Gastroesophageal sphincter (tissue), 4 donors: ENCODE measurements at regions not wholly inside any gene's neighbourhood (a gene's known extent, or its start where the extent isn't known, plus 50 kb on each side); places are given as distances from the start of the nearest gene placed in this dataset.

Experiments
- ATAC-seq: fragments of 150-250 bp; one replicate; pipeline ENCODE4 v1.9.1; 2016; ENCODE audit warnings: mild to moderate bottlenecking, moderate library complexity
- H3K27ac ChIP-seq, 4 donors: fragments of 200-600 bp; sonication (generic) in 3 of 4; 1 replicate in 3 of 4; 2 replicates in 1 of 4; pipeline ENCODE4 v1.5.1; 2016 to 2019
- H3K27me3 ChIP-seq: fragments of 200-600 bp; sonication (generic); one replicate; pipeline ENCODE4 v1.5.1; 2019
- H3K36me3 ChIP-seq, 2 donors: fragments of 200-600 bp; sonication (generic); one replicate each; pipeline ENCODE4 v1.5.1; 2019; ENCODE audit warnings: control low read depth in 1 of 2
- H3K4me1 ChIP-seq, 3 donors: fragments of 200-600 bp; sonication (generic); 1 replicate in 2 of 3; 2 replicates in 1 of 3; pipeline ENCODE4 v1.5.1; 2016 to 2019; ENCODE audit warnings: control low read depth in 2 of 3
- H3K4me3 ChIP-seq, 2 donors: fragments of 200-600 bp; sonication (generic); one replicate each; pipeline ENCODE4 v1.5.1; 2019; ENCODE audit warnings: mild to moderate bottlenecking in 1 of 2, moderate library complexity in 1 of 2
- H3K9me3 ChIP-seq, 3 donors: fragments of 200-600 bp; sonication (generic); one replicate each; pipeline ENCODE4 v1.5.1; 2017 to 2019; ENCODE audit warnings: control low read depth in 2 of 3
- EP300 ChIP-seq: sonication (generic); formaldehyde crosslinking; IDR thresholded peaks from one replicate; pipeline ENCODE4 v1.6.1; 2017; ENCODE audit warnings: antibody characterized with exemption, mild to moderate bottlenecking
- POLR2A ChIP-seq, 2 donors: fragments of 450-650 bp; IDR thresholded peaks; one replicate each; pipeline ENCODE4 v1.6.1; 2017; ENCODE audit warnings: antibody characterized with exemption in 2 of 2, mild to moderate bottlenecking in 2 of 2, moderate library complexity in 1 of 2
- POLR2AphosphoS5 ChIP-seq: sonication (generic); formaldehyde crosslinking; IDR thresholded peaks from one replicate; pipeline ENCODE4 v1.6.1; 2017; ENCODE audit warnings: antibody characterized with exemption
- WGBS, 2 donors: methylation state at CpG; one replicate each; pipeline ENCODE4 v1.1.5; 2018; ENCODE audit warnings: low coverage in 1 of 2; 5-methylcytosine and 5-hydroxymethylcytosine counted together
- TF ChIP-seq, protein P1 (sequence below), 4 experiments: fragments of 200-600 bp in 2 of 4; fragments of 450-650 bp in 2 of 4; sonication (generic) in 1 of 4; IDR thresholded peaks; one replicate each; pipeline ENCODE4 v1.5.1; 2017 to 2019; ENCODE audit warnings: antibody characterized with exemption in 4 of 4, mild to moderate bottlenecking in 2 of 4, moderate library complexity in 2 of 4

DNA sequence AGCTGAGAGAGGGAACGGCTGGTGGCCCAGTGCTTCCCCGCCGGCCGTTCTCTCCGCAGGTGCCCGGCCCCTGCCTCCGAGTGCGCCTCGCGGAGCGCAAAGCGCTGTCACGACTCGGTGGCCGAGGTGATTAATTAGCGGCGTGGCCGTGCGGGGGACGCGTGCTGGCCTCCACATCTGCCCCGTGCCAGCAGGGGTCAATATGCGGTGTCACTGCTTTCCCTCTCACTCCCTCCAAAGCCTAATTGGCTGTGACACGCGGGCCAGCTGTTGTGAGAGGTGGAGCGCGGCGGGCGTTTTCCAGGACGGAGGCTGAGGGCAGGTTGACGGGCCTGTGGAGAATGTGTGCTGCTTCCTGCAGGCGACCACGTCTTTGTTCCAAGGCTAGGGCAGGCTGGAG lies 239.0 kb downstream of the LMX1A start:
- peaks cover 41% of the 10 kb centered on the region for H3K27me3 ChIP-seq
- no peaks in the 10 kb centered on the region for H3K9me3 ChIP-seq
- H3K36me3 ChIP-seq: no peaks in the 10 kb centered on the region
- H3K27ac ChIP-seq: no peak overlapping the region
- H3K4me3 ChIP-seq: no peak overlapping the region
- WGBS, 2 donors: 0 to 10% methylated on average over 2 to 4 of the region's 33 CpGs
- no peaks in the 10 kb centered on the region for H3K4me1 ChIP-seq
- no peak for TF ChIP-seq POLR2A (IDR thresholded peaks at IDR 0.05)
- TF ChIP-seq, protein P1, sequence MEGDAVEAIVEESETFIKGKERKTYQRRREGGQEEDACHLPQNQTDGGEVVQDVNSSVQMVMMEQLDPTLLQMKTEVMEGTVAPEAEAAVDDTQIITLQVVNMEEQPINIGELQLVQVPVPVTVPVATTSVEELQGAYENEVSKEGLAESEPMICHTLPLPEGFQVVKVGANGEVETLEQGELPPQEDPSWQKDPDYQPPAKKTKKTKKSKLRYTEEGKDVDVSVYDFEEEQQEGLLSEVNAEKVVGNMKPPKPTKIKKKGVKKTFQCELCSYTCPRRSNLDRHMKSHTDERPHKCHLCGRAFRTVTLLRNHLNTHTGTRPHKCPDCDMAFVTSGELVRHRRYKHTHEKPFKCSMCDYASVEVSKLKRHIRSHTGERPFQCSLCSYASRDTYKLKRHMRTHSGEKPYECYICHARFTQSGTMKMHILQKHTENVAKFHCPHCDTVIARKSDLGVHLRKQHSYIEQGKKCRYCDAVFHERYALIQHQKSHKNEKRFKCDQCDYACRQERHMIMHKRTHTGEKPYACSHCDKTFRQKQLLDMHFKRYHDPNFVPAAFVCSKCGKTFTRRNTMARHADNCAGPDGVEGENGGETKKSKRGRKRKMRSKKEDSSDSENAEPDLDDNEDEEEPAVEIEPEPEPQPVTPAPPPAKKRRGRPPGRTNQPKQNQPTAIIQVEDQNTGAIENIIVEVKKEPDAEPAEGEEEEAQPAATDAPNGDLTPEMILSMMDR (IDR thresholded peaks at IDR 0.05): no peak
- ATAC-seq: no peak

DNA sequence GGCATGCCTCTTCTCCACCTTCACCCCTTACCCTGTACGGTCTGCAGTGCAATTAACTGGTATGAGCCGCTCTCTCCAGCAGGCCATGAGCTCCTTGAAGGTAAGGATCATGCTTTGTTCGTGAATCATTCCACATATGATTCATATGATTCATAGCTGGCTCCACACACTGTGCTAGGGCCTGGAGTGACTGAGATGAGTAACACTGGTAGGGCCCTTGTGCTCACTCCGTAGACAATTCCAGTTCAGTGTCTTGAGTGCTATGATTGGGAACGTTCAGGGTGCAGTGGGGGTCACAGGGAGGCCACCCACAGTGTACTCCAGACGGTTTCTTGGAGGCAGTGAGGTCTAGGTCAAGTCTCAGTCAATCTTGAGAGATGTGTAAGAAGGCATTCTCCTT lies 239.8 kb downstream of the LMX1A start:
- no peak overlapping the region for H3K4me3 ChIP-seq
- no peaks in the 10 kb centered on the region for H3K9me3 ChIP-seq
- H3K4me1 ChIP-seq: no peaks in the 10 kb centered on the region
- no peak overlapping the region for H3K27ac ChIP-seq
- H3K36me3 ChIP-seq: no peaks in the 10 kb centered on the region
- TF ChIP-seq POLR2AphosphoS5 (no peak), EP300 (no peak), POLR2A (IDR thresholded peaks at IDR 0.05) (no peak)
- TF ChIP-seq, protein P1 (IDR thresholded peaks at IDR 0.05): no peak
- WGBS, 2 donors: 63 to 64% methylated on average over 2 to 5 of the region's 6 CpGs
- ATAC-seq: peak; percentile 5
- H3K27me3 ChIP-seq: peaks cover 45% of the 10 kb centered on the region

DNA sequence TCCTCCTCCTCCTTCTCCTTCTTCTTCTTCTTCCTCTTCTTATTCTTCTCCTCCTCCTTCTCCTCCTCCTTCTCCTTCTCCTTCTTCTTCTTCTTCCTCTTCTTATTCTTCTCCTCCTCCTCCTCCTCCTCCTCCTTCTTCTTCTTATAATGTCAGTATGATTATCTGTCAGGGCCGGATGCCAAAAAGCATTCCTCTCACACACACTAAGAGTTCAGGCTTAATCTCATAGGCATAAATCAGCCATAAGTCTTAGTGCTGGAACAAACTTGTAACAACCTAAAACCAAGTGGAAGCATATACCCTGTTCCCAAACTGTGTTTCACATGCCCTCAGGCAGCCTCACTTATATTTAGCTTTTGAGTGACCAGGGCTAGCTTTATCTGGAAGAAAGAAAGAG lies 240.3 kb downstream of the LMX1A start:
- Histone ChIP-seq H3K27me3 (peaks cover 50% of the 10 kb centered on the region), H3K9me3 (no peaks in the 10 kb centered on the region), H3K27ac (no peak overlapping the region), H3K4me1 (no peaks in the 10 kb centered on the region), H3K36me3 (no peaks in the 10 kb centered on the region), H3K4me3 (no peak overlapping the region)
- ATAC-seq: no peak
- WGBS, 2 donors: 14 to 55% methylated on average over 1 of the region's 1 CpG
- TF ChIP-seq, protein P1 (IDR thresholded peaks at IDR 0.05): no peak
- TF ChIP-seq POLR2A (IDR thresholded peaks at IDR 0.05): no peak
- TF ChIP-seq POLR2AphosphoS5: no peak
- no peak for TF ChIP-seq EP300

DNA sequence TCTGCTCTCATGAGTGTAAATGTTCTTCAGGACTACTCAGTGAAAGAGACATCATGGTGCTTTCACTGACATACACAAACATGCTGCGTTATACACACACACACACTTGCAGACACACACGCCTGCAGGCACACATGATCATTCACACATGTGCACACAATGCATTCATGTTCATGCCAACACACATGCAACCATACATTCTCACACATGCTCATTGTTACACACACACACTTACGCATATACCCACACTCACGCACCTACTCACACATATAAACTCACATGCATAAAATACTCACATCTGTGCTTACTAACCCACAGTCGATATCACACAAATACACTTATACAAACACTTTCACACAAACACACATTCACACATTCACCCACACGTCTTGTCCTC lies 241.6 kb downstream of the LMX1A start:
- Histone ChIP-seq H3K4me1 (no peaks in the 10 kb centered on the region), H3K27ac (no peak overlapping the region), H3K9me3 (no peaks in the 10 kb centered on the region), H3K4me3 (no peak overlapping the region), H3K27me3 (peaks cover 45% of the 10 kb centered on the region), H3K36me3 (no peaks in the 10 kb centered on the region)
- TF ChIP-seq EP300: no peak
- TF ChIP-seq, protein P1 (IDR thresholded peaks at IDR 0.05): no peak
- TF ChIP-seq POLR2A (IDR thresholded peaks at IDR 0.05): no peak
- no peak for TF ChIP-seq POLR2AphosphoS5
- 79 to 81% methylated on average over 5 to 6 of the region's 6 CpGs for WGBS, 2 donors
- ATAC-seq: no peak

DNA sequence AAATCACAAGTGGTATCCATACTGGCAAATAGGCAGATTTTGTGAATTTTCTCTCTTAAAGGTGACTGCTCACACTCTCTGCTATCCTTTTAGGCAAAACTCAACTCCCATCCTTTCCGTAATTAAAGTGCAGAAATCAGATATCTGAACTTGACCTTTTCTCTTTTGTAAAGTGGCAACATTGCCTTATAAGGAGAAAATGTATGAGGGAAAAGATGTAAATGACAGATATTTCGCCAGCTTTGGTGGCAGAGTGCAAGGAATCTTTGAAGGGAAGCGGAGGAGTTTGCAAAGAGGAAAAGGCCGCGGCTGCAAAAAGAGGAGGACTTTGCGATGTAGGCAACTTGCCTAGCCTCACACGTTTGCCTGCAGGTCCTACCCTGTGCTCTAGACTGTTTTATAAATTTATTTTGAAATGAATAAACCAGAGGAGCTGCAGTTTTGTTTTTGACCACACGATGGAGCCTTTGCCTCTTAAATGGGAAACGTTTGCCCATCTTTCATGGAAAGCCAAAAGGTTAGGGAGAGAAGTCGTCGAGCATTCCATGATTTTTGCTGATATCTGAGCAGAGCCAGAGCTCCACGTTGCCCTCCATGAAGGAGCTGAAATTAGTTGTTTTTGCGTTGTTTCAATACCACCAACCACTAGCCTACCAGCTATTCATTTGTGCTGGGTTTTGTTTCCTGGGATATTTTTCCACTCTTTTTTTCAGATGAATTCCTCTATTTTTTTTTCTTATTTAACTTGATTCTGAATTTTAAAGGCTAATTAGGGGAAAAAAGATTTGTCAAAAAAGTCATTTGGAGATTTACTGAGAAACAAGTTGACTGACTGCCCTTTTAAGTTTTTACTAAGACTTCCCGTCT lies 242.3 kb downstream of the LMX1A start:
- Histone ChIP-seq H3K27me3 (peaks cover 45% of the 10 kb centered on the region), H3K27ac (no peak overlapping the region), H3K4me3 (no peak overlapping the region), H3K36me3 (no peaks in the 10 kb centered on the region), H3K9me3 (no peaks in the 10 kb centered on the region), H3K4me1 (no peaks in the 10 kb centered on the region)
- 19 to 28% methylated on average over 12 to 14 of the region's 14 CpGs for WGBS, 2 donors
- TF ChIP-seq, protein P1 (IDR thresholded peaks at IDR 0.05): peak; percentile 56 to 83 (median 67)
- TF ChIP-seq POLR2A (IDR thresholded peaks at IDR 0.05): no peak
- no peak for ATAC-seq
